MCF 10A (cell line): ENCODE measurements at regions not wholly inside any gene's neighbourhood (a gene's known extent, or its start where the extent isn't known, plus 50 kb on each side); places are given as distances from the start of the nearest gene placed in this dataset.

Experiments used
- BruUV-seq: library from RNA; stranded (reverse); fragments of 400-500 nt; replicated peaks from 2 replicates; lab custom pipeline; 2021; lab: Mats Ljungman, UMichigan
- CTCF ChIA-PET: fragments of 300-600 bp; sonication (Branson Sonifier 250); formaldehyde crosslinking; extraction: SDS; loops from one replicate; lab custom pipeline; 2021; ENCODE audit warnings: antibody characterized with exemption, inconsistent platforms; lab: Yijun Ruan, JAX
- POLR2A ChIA-PET: fragments of 300-600, 350-650 bp; sonication (Branson Sonifier 250); formaldehyde crosslinking; extraction: SDS; loops from one replicate; lab custom pipeline; 2020; ENCODE audit warnings: antibody characterized with exemption, inconsistent platforms; lab: Yijun Ruan, JAX
- DNase-seq: peaks from one replicate; pipeline ENCODE4 v3.0.0-alpha.2; 2018; ENCODE audit not compliant: unreplicated experiment
- H3K27ac Mint-ChIP-seq: one replicate; pipeline ENCODE4 v1.8.0; 2022; ENCODE audit warnings: mild to moderate bottlenecking, low read depth, mixed read lengths; ENCODE audit not compliant: unreplicated experiment
- H3K27me3 Mint-ChIP-seq: one replicate; pipeline ENCODE4 v1.8.0; 2022; ENCODE audit warnings: mixed read lengths; ENCODE audit not compliant: insufficient read depth, unreplicated experiment
- H3K36me3 Mint-ChIP-seq: one replicate; pipeline ENCODE4 v1.8.0; 2022; ENCODE audit warnings: mild to moderate bottlenecking, moderate library complexity, mixed read lengths; ENCODE audit not compliant: insufficient read depth, unreplicated experiment
- H3K4me1 Mint-ChIP-seq: one replicate; pipeline ENCODE4 v1.8.0; 2022; ENCODE audit warnings: mixed read lengths; ENCODE audit not compliant: insufficient read depth, unreplicated experiment
- H3K4me3 Mint-ChIP-seq: one replicate; pipeline ENCODE4 v1.8.0; 2022; ENCODE audit warnings: mild to moderate bottlenecking, moderate library complexity, mixed read lengths; ENCODE audit not compliant: unreplicated experiment
- H3K9me3 Mint-ChIP-seq: one replicate; pipeline ENCODE4 v1.8.0; 2022; ENCODE audit warnings: mixed read lengths; ENCODE audit not compliant: unreplicated experiment
- CTCF ChIP-seq: fragments of 200-600 bp; IDR thresholded peaks from one replicate; pipeline ENCODE4 v1.8.0; 2022; ENCODE audit warnings: antibody characterized with exemption, mild to moderate bottlenecking; ENCODE audit not compliant: unreplicated experiment
- intact Hi-C: fragments of 100-400 bp; cut with micrococcal nuclease; formaldehyde crosslinking; loops from 2 replicates; pipeline ENCODE4 v1.14.1; 2022

- no peaks in the 10 kb centered on the region for H3K27me3 Mint-ChIP-seq
- no TSS peak for BruUV-seq
- DNase-seq: no peak
- CTCF ChIA-PET: interaction anchor here (0.6 to 2.5 kb wide), 8 partner anchors 9 to 484 kb away, joined by 3 to 11 read pairs (median 3); no protein-coding TSS in a partner anchor
- no peak overlapping the region for H3K27ac Mint-ChIP-seq
- peaks cover 20% of the 10 kb centered on the region for H3K4me1 Mint-ChIP-seq
- H3K4me3 Mint-ChIP-seq: no peak overlapping the region
- POLR2A ChIA-PET: interaction anchor here (1.1 to 2.6 kb wide), 2 partner anchors 14 to 848 kb away, joined by 3 to 10 read pairs; no protein-coding TSS in a partner anchor
- H3K9me3 Mint-ChIP-seq: peaks cover 7% of the 10 kb centered on the region
- intact Hi-C loops: no loop called here
- no peaks in the 10 kb centered on the region for H3K36me3 Mint-ChIP-seq
- TF ChIP-seq CTCF: no peak
These were observed 172.2 kb upstream of the DDHD1 start for GRCh38 chr14:53325176-53325806.

- Mint-ChIP-seq H3K36me3 (no peaks in the 10 kb centered on the region), H3K9me3 (peaks cover 20% of the 10 kb centered on the region), H3K27ac (no peak overlapping the region), H3K4me3 (no peak overlapping the region), H3K4me1 (no peaks in the 10 kb centered on the region), H3K27me3 (no peaks in the 10 kb centered on the region)
- no peak for TF ChIP-seq CTCF
- no peak for DNase-seq
- ChIA-PET CTCF (interaction anchor here (0.9 to 2.6 kb wide), 5 partner anchors 9 to 1032 kb away, joined by 3 to 12 read pairs (median 3); no protein-coding TSS in a partner anchor), POLR2A (interaction anchor here (1.2 kb wide), 1 partner anchor 9 kb away, joined by 3 read pairs; no protein-coding TSS in a partner anchor)
- intact Hi-C loops: no loop called here
- BruUV-seq: no TSS peak
These were observed 163.4 kb upstream of the DDHD1 start for GRCh38 chr14:53316504-53316903.

- H3K27me3 Mint-ChIP-seq: no peaks in the 10 kb centered on the region
- H3K4me1 Mint-ChIP-seq: no peaks in the 10 kb centered on the region
- BruUV-seq: no TSS peak
- ChIA-PET POLR2A (interaction anchor here (0.6 kb wide), 1 partner anchor 34 kb away, joined by 3 read pairs; no protein-coding TSS in a partner anchor), CTCF (interaction anchor here (0.5 to 1.1 kb wide), 2 partner anchors 15 to 214 kb away, joined by 3 to 5 read pairs; no protein-coding TSS in a partner anchor)
- H3K4me3 Mint-ChIP-seq: no peak overlapping the region
- no peaks in the 10 kb centered on the region for H3K36me3 Mint-ChIP-seq
- no peak for TF ChIP-seq CTCF
- intact Hi-C loops: no loop called here
- H3K27ac Mint-ChIP-seq: no peak overlapping the region
- H3K9me3 Mint-ChIP-seq: peaks cover 28% of the 10 kb centered on the region
- no peak for DNase-seq
These were observed 157.3 kb upstream of the DDHD1 start for GRCh38 chr14:53310412-53310811.

GRCh38 chr14:53306911-53307310 is 153.8 kb upstream of the DDHD1 start:
- intact Hi-C loops: loop anchor here (1.0 to 10.0 kb wide), 6 partner anchors 252 to 1522 kb away; no protein-coding TSS in a partner anchor
- Mint-ChIP-seq H3K9me3 (peaks cover 24% of the 10 kb centered on the region), H3K27ac (peak overlapping the region; percentile 63), H3K4me3 (no peak overlapping the region), H3K36me3 (no peaks in the 10 kb centered on the region), H3K4me1 (no peaks in the 10 kb centered on the region), H3K27me3 (no peaks in the 10 kb centered on the region)
- ChIA-PET POLR2A (interaction anchor here (0.7 kb wide), 1 partner anchor 9 kb away, joined by 3 read pairs; no protein-coding TSS in a partner anchor), CTCF (interaction anchor here (0.5 to 4.9 kb wide), 18 partner anchors 10 to 477 kb away, joined by 3 to 46 read pairs (median 3); no protein-coding TSS in a partner anchor)
- no peak for TF ChIP-seq CTCF
- BruUV-seq: no TSS peak
- DNase-seq: no peak
